Left ventricle myocardium inferior (tissue), 1 donor: ENCODE measurements at regions not wholly inside any gene's neighbourhood (a gene's known extent, or its start where the extent isn't known, plus 50 kb on each side); places are given as distances from the start of the nearest gene placed in this dataset.

Experiments
- DNase-seq: peaks from one replicate; pipeline ENCODE4 v3.0.0-alpha.2; 2020
- H3K27ac ChIP-seq: fragments of 200-600 bp; replicated peaks from 2 replicates; pipeline ENCODE4 v1.8.0; 2021
- H3K27me3 ChIP-seq: fragments of 200-600 bp; 2 replicates; pipeline ENCODE4 v1.8.0; 2021; ENCODE audit warnings: low read depth
- H3K36me3 ChIP-seq: fragments of 200-600 bp; 2 replicates; pipeline ENCODE4 v1.8.0; 2021
- H3K4me1 ChIP-seq: fragments of 200-600 bp; 2 replicates; pipeline ENCODE4 v1.8.0; 2021
- H3K4me3 ChIP-seq: fragments of 200-600 bp; 2 replicates; pipeline ENCODE4 v1.8.0; 2021; ENCODE audit warnings: mild to moderate bottlenecking, moderate library complexity
- H3K9me3 ChIP-seq: fragments of 200-600 bp; replicated peaks from 2 replicates; pipeline ENCODE4 v1.8.0; 2021
- intact Hi-C: fragments of 100-400 bp; cut with micrococcal nuclease; formaldehyde crosslinking; loops from one replicate; pipeline ENCODE4 v1.11.0; 2022
- TF ChIP-seq, protein P1 (sequence below): fragments of 200-600 bp; IDR thresholded peaks from 2 replicates; pipeline ENCODE4 v1.8.0; 2021; ENCODE audit warnings: antibody characterized with exemption, mild to moderate bottlenecking, borderline replicate concordance
- donor health status: DM: no; HTN: yes; CAD: no; lungs with severe emphysema.

- TF ChIP-seq, protein P1, sequence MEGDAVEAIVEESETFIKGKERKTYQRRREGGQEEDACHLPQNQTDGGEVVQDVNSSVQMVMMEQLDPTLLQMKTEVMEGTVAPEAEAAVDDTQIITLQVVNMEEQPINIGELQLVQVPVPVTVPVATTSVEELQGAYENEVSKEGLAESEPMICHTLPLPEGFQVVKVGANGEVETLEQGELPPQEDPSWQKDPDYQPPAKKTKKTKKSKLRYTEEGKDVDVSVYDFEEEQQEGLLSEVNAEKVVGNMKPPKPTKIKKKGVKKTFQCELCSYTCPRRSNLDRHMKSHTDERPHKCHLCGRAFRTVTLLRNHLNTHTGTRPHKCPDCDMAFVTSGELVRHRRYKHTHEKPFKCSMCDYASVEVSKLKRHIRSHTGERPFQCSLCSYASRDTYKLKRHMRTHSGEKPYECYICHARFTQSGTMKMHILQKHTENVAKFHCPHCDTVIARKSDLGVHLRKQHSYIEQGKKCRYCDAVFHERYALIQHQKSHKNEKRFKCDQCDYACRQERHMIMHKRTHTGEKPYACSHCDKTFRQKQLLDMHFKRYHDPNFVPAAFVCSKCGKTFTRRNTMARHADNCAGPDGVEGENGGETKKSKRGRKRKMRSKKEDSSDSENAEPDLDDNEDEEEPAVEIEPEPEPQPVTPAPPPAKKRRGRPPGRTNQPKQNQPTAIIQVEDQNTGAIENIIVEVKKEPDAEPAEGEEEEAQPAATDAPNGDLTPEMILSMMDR = no peak
Measured at GRCh38 chr13:72050251-72050650, 183.2 kb upstream of the DACH1 start.

DNA sequence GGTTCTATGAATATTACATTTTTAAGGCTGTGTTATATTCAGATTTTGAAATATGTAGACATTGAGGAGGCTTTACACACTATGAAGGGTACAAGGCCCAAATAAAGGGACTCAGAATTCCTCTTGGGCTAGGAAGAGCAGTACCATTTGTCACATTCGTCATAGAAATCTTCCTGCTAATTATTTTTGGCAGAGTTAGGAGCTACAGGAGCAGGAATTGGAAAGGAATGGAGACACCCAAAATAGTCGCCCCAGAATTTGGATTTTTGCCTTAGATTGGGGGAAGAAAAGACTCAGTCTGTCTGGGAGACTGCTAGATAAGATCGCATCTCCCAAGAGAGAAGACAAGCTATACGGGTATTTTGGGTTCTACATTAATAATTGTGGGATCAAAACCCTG, 176.4 kb upstream of the DACH1 start:
- H3K27me3 ChIP-seq = no peaks in the 10 kb centered on the region
- DNase-seq = no peak
- H3K4me1 ChIP-seq = no peaks in the 10 kb centered on the region
- H3K9me3 ChIP-seq = peaks cover 13% of the 10 kb centered on the region
- intact Hi-C loops = no loop called here
- H3K36me3 ChIP-seq = no peaks in the 10 kb centered on the region
- no peak overlapping the region for H3K4me3 ChIP-seq
- TF ChIP-seq, protein P1 = no peak
- H3K27ac ChIP-seq = no peak overlapping the region

More at GRCh38 chr13:72050251-72050650, 183.2 kb upstream of the DACH1 start:
- Histone ChIP-seq H3K4me1 (no peaks in the 10 kb centered on the region), H3K9me3 (peaks cover 7% of the 10 kb centered on the region), H3K27ac (no peak overlapping the region), H3K27me3 (no peaks in the 10 kb centered on the region), H3K36me3 (no peaks in the 10 kb centered on the region), H3K4me3 (no peak overlapping the region)
- DNase-seq = no peak
- intact Hi-C loops = no loop called here

GRCh38 chr13:72041165-72041564, 174.2 kb upstream of the DACH1 start:
- intact Hi-C loops = no loop called here
- Histone ChIP-seq H3K27me3 (no peaks in the 10 kb centered on the region), H3K4me3 (no peak overlapping the region), H3K36me3 (no peaks in the 10 kb centered on the region), H3K4me1 (no peaks in the 10 kb centered on the region), H3K9me3 (peaks cover 13% of the 10 kb centered on the region), H3K27ac (no peak overlapping the region)
- TF ChIP-seq, protein P1 = no peak
- DNase-seq = no peak

- Histone ChIP-seq H3K27me3 (no peaks in the 10 kb centered on the region), H3K36me3 (no peaks in the 10 kb centered on the region), H3K9me3 (peaks cover 13% of the 10 kb centered on the region), H3K27ac (no peak overlapping the region), H3K4me3 (no peak overlapping the region), H3K4me1 (no peaks in the 10 kb centered on the region)
- intact Hi-C loops = no loop called here
- TF ChIP-seq, protein P1 = no peak
- DNase-seq = no peak
Measured at GRCh38 chr13:72039126-72039525, 172.1 kb upstream of the DACH1 start.

DNA sequence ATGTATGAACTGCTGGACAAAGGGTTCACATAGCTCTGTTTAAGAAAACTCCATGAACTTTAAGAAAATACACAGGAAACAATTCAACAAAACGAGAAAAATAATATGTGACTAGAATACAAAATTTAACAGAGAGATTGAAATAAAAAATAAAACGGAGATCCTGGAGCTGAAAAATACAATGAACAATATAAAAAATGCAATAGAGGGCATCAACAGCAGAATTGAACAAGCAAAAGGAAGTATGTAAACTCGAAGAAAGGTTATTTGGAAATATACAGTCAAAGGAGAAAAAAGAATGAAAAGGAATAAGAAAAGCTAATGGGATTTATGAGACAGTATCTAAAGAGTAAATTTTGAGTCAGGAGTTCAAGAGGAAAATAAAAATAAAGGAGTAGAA, 163.0 kb upstream of the DACH1 start:
- Histone ChIP-seq H3K36me3 (no peaks in the 10 kb centered on the region), H3K27me3 (no peaks in the 10 kb centered on the region), H3K4me3 (no peak overlapping the region), H3K4me1 (no peaks in the 10 kb centered on the region), H3K9me3 (peaks cover 39% of the 10 kb centered on the region), H3K27ac (no peak overlapping the region)
- intact Hi-C loops = no loop called here
- no peak for DNase-seq
- TF ChIP-seq, protein P1 = no peak

DNA sequence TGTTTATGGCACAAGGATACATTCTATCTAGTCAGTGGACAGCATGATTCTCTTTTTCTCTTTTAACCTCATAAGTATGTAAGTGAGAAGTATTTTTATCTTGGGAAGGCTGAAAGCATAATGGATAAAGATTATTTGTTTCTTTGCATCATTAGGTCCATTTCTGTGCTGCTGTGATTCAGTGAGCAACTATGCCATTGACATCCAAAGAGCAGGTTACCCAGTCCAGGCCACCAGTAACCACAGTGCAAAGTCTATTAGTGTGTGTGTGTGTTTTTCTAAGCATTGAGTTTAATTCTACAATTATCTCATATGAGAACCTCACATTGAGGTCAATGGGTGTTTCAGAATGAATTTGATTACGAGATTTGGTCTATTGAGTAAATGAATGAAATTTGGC, 158.8 kb upstream of the DACH1 start:
- Histone ChIP-seq H3K27me3 (no peaks in the 10 kb centered on the region), H3K9me3 (peaks cover 32% of the 10 kb centered on the region), H3K4me3 (no peak overlapping the region), H3K36me3 (no peaks in the 10 kb centered on the region), H3K27ac (no peak overlapping the region), H3K4me1 (no peaks in the 10 kb centered on the region)
- no peak for DNase-seq
- intact Hi-C loops = no loop called here
- TF ChIP-seq, protein P1 = no peak
